ENCODE measurements at regions not wholly inside any gene's neighbourhood (a gene's known extent, or its start where the extent isn't known, plus 50 kb on each side); places are given as distances from the start of the nearest gene placed in this dataset.

GRCh38 chr7:17242504-17242903, 55.9 kb upstream of the AHR start:
- no peak for DNase-seq

- DNase-seq: no peak
These were observed 53.7 kb upstream of the AHR start for GRCh38 chr7:17244786-17245185.

GRCh38 chr7:17247357-17247756, 51.1 kb upstream of the AHR start:
- no peak for DNase-seq

GRCh38 chr7:17248527-17248926, 49.9 kb upstream of the AHR start:
- DNase-seq: no peak
